ENCODE measurements at regions not wholly inside any gene's neighbourhood (a gene's known extent, or its start where the extent isn't known, plus 50 kb on each side); places are given as distances from the start of the nearest gene placed in this dataset.

GRCh38 chr5:82487131-82487530 lies 209.0 kb upstream of the RPS23 start:
- Histone ChIP-seq H3K4me3 (no peak overlapping the region), H3K27ac (no peak overlapping the region), H3K27me3 (no peaks in the 10 kb centered on the region), H3K36me3 (no peaks in the 10 kb centered on the region), H3K4me1 (no peaks in the 10 kb centered on the region), H3K9me3 (no peaks in the 10 kb centered on the region)
- ATAC-seq (ENCODE audit: low FRiP score in 2 of 2) (no peak), DNase-seq (no peak)
- no peak for TF ChIP-seq POLR2AphosphoS5 (IDR thresholded peaks at IDR 0.05)
- TF ChIP-seq EP300 (IDR thresholded peaks at IDR 0.05), result no peak
- TF ChIP-seq, protein P1, sequence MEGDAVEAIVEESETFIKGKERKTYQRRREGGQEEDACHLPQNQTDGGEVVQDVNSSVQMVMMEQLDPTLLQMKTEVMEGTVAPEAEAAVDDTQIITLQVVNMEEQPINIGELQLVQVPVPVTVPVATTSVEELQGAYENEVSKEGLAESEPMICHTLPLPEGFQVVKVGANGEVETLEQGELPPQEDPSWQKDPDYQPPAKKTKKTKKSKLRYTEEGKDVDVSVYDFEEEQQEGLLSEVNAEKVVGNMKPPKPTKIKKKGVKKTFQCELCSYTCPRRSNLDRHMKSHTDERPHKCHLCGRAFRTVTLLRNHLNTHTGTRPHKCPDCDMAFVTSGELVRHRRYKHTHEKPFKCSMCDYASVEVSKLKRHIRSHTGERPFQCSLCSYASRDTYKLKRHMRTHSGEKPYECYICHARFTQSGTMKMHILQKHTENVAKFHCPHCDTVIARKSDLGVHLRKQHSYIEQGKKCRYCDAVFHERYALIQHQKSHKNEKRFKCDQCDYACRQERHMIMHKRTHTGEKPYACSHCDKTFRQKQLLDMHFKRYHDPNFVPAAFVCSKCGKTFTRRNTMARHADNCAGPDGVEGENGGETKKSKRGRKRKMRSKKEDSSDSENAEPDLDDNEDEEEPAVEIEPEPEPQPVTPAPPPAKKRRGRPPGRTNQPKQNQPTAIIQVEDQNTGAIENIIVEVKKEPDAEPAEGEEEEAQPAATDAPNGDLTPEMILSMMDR (IDR thresholded peaks at IDR 0.05), result no peak
- no peak for TF ChIP-seq POLR2A (IDR thresholded peaks at IDR 0.05)
- WGBS, 2 donors, result 76 to 80% methylated on average over 3 of the region's 3 CpGs

DNA sequence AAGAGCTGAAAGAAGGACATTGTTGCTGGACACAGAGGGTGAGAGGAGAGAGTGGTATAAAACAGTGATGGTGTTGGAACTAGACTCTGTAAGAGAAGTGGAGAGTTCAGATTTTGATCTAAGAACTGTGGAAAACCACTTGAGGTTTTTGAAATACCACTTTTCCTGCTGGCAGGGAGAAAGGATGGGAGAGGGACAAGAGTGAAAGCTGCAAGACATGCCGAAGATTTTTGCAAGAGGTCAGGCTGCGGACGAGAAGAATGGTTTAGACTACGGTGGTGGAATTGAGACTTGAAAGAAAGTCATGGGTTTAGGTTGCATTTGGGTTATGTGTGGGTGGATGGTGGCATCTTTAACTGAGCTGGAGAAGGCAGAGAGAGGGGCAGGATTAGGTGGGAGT lies 202.2 kb upstream of the RPS23 start:
- ATAC-seq (ENCODE audit: low FRiP score in 2 of 2) (no peak), DNase-seq (no peak)
- Histone ChIP-seq H3K27ac (no peak overlapping the region), H3K4me3 (no peak overlapping the region), H3K4me1 (no peaks in the 10 kb centered on the region), H3K27me3 (no peaks in the 10 kb centered on the region), H3K9me3 (no peaks in the 10 kb centered on the region), H3K36me3 (no peaks in the 10 kb centered on the region)
- WGBS, 2 donors, result 61 to 65% methylated on average over 4 of the region's 4 CpGs
- TF ChIP-seq EP300 (IDR thresholded peaks at IDR 0.05) (no peak), POLR2AphosphoS5 (IDR thresholded peaks at IDR 0.05) (no peak), POLR2A (IDR thresholded peaks at IDR 0.05) (no peak)

DNA sequence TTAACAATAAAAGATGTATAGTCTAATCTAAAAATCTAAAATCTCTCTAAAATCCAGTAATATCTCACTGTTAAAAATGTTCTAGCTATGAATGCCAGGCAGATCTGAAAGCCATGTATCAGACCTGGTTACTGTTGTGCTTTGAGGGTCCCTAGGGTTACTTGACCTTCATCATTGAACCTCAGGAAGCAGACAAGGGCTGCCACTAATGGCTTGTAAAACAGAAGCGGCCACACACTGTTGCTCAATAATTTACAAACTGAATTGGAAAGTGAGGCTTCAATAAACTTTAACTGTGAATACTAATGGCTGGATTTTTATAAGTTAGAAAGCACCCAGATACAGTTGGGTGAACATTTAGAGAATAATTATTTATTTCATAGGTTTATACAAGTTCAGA lies 198.0 kb upstream of the RPS23 start:
- no peak overlapping the region for H3K4me3 ChIP-seq
- TF ChIP-seq, protein P1 (IDR thresholded peaks at IDR 0.05), result no peak
- TF ChIP-seq POLR2A (IDR thresholded peaks at IDR 0.05) (no peak), POLR2AphosphoS5 (IDR thresholded peaks at IDR 0.05) (no peak), EP300 (IDR thresholded peaks at IDR 0.05) (no peak)
- 69 to 77% methylated on average over 1 of the region's 1 CpG for WGBS, 2 donors
- H3K36me3 ChIP-seq, result no peaks in the 10 kb centered on the region
- H3K9me3 ChIP-seq, result no peaks in the 10 kb centered on the region
- H3K27me3 ChIP-seq, result no peaks in the 10 kb centered on the region
- no peak overlapping the region for H3K27ac ChIP-seq
- ATAC-seq (ENCODE audit: low FRiP score in 2 of 2) (no peak), DNase-seq (no peak)
- H3K4me1 ChIP-seq, result no peaks in the 10 kb centered on the region

- Histone ChIP-seq H3K36me3 (no peaks in the 10 kb centered on the region), H3K27me3 (no peaks in the 10 kb centered on the region), H3K9me3 (no peaks in the 10 kb centered on the region), H3K4me1 (no peaks in the 10 kb centered on the region), H3K27ac (no peak overlapping the region), H3K4me3 (no peak overlapping the region)
- TF ChIP-seq POLR2AphosphoS5 (IDR thresholded peaks at IDR 0.05) (no peak), POLR2A (IDR thresholded peaks at IDR 0.05) (no peak), EP300 (IDR thresholded peaks at IDR 0.05) (no peak)
- TF ChIP-seq, protein P1 (IDR thresholded peaks at IDR 0.05), result no peak
- ATAC-seq (ENCODE audit: low FRiP score in 2 of 2) (no peak), DNase-seq (no peak)
Observed at GRCh38 chr5:82473262-82473661, 195.1 kb upstream of the RPS23 start.

GRCh38 chr5:82470185-82470994 lies 192.2 kb upstream of the RPS23 start:
- WGBS, 2 donors, result 81 to 90% methylated on average over 6 of the region's 6 CpGs
- Histone ChIP-seq H3K9me3 (no peaks in the 10 kb centered on the region), H3K4me3 (no peak overlapping the region), H3K27ac (no peak overlapping the region), H3K36me3 (no peaks in the 10 kb centered on the region), H3K4me1 (no peaks in the 10 kb centered on the region), H3K27me3 (no peaks in the 10 kb centered on the region)
- DNase-seq, result no peak
- TF ChIP-seq POLR2AphosphoS5 (IDR thresholded peaks at IDR 0.05), result no peak
- TF ChIP-seq EP300 (IDR thresholded peaks at IDR 0.05), result no peak
- TF ChIP-seq, protein P1 (IDR thresholded peaks at IDR 0.05), result no peak
- TF ChIP-seq POLR2A (IDR thresholded peaks at IDR 0.05), result no peak
- no peak for ATAC-seq (ENCODE audit: low FRiP score in 2 of 2)

All from upper lobe of left lung (tissue), 6 donors.